Caco-2 (cell line): ENCODE measurements at regions not wholly inside any gene's neighbourhood (a gene's known extent, or its start where the extent isn't known, plus 50 kb on each side); places are given as distances from the start of the nearest gene placed in this dataset.

Source experiments
- BruUV-seq: library from RNA; stranded (reverse); fragments of 400-500 nt; replicated peaks from 2 replicates; lab custom pipeline; 2021; lab: Mats Ljungman, UMichigan
- CTCF ChIA-PET: fragments of 300-600 bp; sonication (Branson Sonifier 250); formaldehyde crosslinking; loops from one replicate; lab custom pipeline; 2022; ENCODE audit warnings: antibody characterized with exemption; lab: Charles Lee
- POLR2A ChIA-PET: fragments of 300-600 bp; sonication (Branson Sonifier 250); formaldehyde crosslinking; loops from one replicate; lab custom pipeline; 2022; ENCODE audit warnings: antibody characterized with exemption; lab: Charles Lee
- DNase-seq, 2 experiments: peaks; one replicate each; pipeline versions ENCODE4 v3.0.0 to v3.0.0-alpha.2; 2020 to 2022
- H3K27me3 ChIP-seq: replicated peaks from 2 replicates; pipeline ENCODE4 v1.6.0; 2011; ENCODE audit warnings: low read length; ENCODE audit not compliant: control insufficient read depth, insufficient read depth
- H3K36me3 ChIP-seq: 2 replicates; pipeline ENCODE4 v1.5.1; 2011; ENCODE audit warnings: low read length; ENCODE audit not compliant: control insufficient read depth, insufficient read depth
- H3K4me1 ChIP-seq: fragments of 250-450 bp; sonication (Bioruptor Pico); 2 replicates; pipeline ENCODE4 v1.5.1; 2020; ENCODE audit warnings: mild to moderate bottlenecking
- H3K4me3 ChIP-seq: 2 replicates; pipeline ENCODE4 v1.5.1; 2011; ENCODE audit warnings: low read depth, mild to moderate bottlenecking, control low read depth, low read length
- H3K9me3 ChIP-seq: fragments of 250-450 bp; sonication (Bioruptor Pico); 2 replicates; pipeline ENCODE4 v1.5.1; 2020; ENCODE audit warnings: mild to moderate bottlenecking, moderate library complexity
- H3K27ac Mint-ChIP-seq: one replicate; pipeline ENCODE4 v1.8.0; 2022; ENCODE audit warnings: mixed read lengths; ENCODE audit not compliant: unreplicated experiment
- H3K27me3 Mint-ChIP-seq: one replicate; pipeline ENCODE4 v1.8.0; 2022; ENCODE audit warnings: mixed read lengths; ENCODE audit not compliant: insufficient read depth, unreplicated experiment
- H3K36me3 Mint-ChIP-seq: one replicate; pipeline ENCODE4 v1.8.0; 2022; ENCODE audit warnings: mild to moderate bottlenecking, mixed read lengths; ENCODE audit not compliant: insufficient read depth, unreplicated experiment
- H3K4me1 Mint-ChIP-seq: one replicate; pipeline ENCODE4 v1.8.0; 2022; ENCODE audit warnings: low read depth, mixed read lengths; ENCODE audit not compliant: unreplicated experiment
- H3K4me3 Mint-ChIP-seq: one replicate; pipeline ENCODE4 v1.8.0; 2022; ENCODE audit warnings: mild to moderate bottlenecking, moderate library complexity, mixed read lengths; ENCODE audit not compliant: unreplicated experiment
- H3K9me3 Mint-ChIP-seq: one replicate; pipeline ENCODE4 v1.8.0; 2022; ENCODE audit warnings: mixed read lengths; ENCODE audit not compliant: unreplicated experiment
- intact Hi-C: fragments of 100-400 bp; cut with micrococcal nuclease; formaldehyde crosslinking; loops from one replicate; pipeline ENCODE4 v1.10.0; 2022; ENCODE audit not compliant: unreplicated experiment
- TF ChIP-seq, protein P1 (sequence below), 2 experiments: fragments of 200-600 bp in 1 of 2; IDR thresholded peaks; 1 replicate in 1 of 2; 2 replicates in 1 of 2; pipeline versions ENCODE4 v1.5.1 to v1.8.0; 2011 to 2022; ENCODE audit warnings: antibody characterized with exemption in 1 of 2, control low read depth in 1 of 2, inconsistent platforms in 1 of 2, low read depth in 1 of 2, low read length in 1 of 2, mild to moderate bottlenecking in 1 of 2, moderate library complexity in 1 of 2; ENCODE audit not compliant: insufficient read depth in 1 of 2, severe bottlenecking in 1 of 2, unreplicated experiment in 1 of 2

DNA sequence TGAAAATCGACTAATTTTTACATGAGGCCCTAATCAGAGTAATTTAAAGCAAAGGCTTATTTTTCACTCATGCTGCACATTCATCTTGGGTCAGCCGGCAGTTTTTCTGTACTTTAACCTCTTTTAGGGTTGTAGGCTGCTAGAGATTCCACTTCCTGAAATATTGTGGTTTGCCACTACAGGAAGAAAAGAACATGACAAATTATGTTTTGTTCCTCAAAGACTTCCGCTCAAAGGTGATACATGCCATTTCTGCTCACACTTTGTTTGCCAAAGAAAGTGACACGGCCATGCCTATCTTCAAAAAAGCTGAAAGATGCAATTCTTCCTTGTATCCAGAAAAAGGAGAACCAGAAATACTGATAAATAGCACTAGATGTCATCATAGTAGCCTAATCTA lies 183.4 kb upstream of the PPFIA2 start:
- intact Hi-C loops, result no loop called here
- no peak for DNase-seq
- Mint-ChIP-seq H3K4me1 (no peaks in the 10 kb centered on the region), H3K4me3 (no peak overlapping the region), H3K27me3 (peaks cover 3% of the 10 kb centered on the region), H3K9me3 (no peaks in the 10 kb centered on the region), H3K27ac (no peak overlapping the region), H3K36me3 (no peaks in the 10 kb centered on the region)
- Histone ChIP-seq H3K27me3 (no peaks in the 10 kb centered on the region), H3K36me3 (no peaks in the 10 kb centered on the region), H3K9me3 (no peaks in the 10 kb centered on the region), H3K4me3 (no peak overlapping the region), H3K4me1 (no peaks in the 10 kb centered on the region)
- no TSS peak for BruUV-seq
- POLR2A ChIA-PET, result no interaction called here
- TF ChIP-seq, protein P1, sequence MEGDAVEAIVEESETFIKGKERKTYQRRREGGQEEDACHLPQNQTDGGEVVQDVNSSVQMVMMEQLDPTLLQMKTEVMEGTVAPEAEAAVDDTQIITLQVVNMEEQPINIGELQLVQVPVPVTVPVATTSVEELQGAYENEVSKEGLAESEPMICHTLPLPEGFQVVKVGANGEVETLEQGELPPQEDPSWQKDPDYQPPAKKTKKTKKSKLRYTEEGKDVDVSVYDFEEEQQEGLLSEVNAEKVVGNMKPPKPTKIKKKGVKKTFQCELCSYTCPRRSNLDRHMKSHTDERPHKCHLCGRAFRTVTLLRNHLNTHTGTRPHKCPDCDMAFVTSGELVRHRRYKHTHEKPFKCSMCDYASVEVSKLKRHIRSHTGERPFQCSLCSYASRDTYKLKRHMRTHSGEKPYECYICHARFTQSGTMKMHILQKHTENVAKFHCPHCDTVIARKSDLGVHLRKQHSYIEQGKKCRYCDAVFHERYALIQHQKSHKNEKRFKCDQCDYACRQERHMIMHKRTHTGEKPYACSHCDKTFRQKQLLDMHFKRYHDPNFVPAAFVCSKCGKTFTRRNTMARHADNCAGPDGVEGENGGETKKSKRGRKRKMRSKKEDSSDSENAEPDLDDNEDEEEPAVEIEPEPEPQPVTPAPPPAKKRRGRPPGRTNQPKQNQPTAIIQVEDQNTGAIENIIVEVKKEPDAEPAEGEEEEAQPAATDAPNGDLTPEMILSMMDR (IDR thresholded peaks at IDR 0.05; ENCODE audit: insufficient read depth in 1 of 2, low read depth in 1 of 2, low read length in 1 of 2, severe bottlenecking in 1 of 2, unreplicated experiment in 1 of 2), result no peak
- CTCF ChIA-PET, result no interaction called here

DNA sequence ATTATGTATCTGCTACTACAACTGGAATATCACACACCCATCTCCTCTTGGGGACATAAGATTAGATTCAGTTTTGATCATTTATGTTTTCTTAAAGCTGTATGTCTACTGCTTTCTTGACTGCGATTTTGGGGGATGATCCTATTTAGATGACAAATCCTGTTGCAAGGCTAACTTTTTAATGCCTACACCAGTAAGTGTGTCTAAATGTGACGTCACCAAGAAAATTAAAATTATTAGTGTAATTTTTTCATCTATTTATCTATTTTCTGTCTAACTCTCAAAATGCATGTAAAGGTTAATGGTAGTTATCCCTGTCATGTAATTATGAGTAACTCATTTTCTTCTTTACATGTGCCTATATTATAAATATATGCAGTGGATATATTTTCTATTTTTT lies 170.9 kb upstream of the PPFIA2 start:
- Mint-ChIP-seq H3K4me1 (no peaks in the 10 kb centered on the region), H3K27ac (no peak overlapping the region), H3K36me3 (no peaks in the 10 kb centered on the region), H3K27me3 (no peaks in the 10 kb centered on the region), H3K4me3 (no peak overlapping the region), H3K9me3 (peaks cover 8% of the 10 kb centered on the region)
- BruUV-seq, result no TSS peak
- Histone ChIP-seq H3K4me1 (no peaks in the 10 kb centered on the region), H3K27me3 (no peaks in the 10 kb centered on the region), H3K4me3 (no peak overlapping the region), H3K9me3 (no peaks in the 10 kb centered on the region), H3K36me3 (no peaks in the 10 kb centered on the region)
- ChIA-PET CTCF (no interaction called here), POLR2A (no interaction called here)
- TF ChIP-seq, protein P1 (IDR thresholded peaks at IDR 0.05; ENCODE audit: insufficient read depth in 1 of 2, low read depth in 1 of 2, low read length in 1 of 2, severe bottlenecking in 1 of 2, unreplicated experiment in 1 of 2), result no peak
- DNase-seq, result no peak
- intact Hi-C loops, result no loop called here

GRCh38 chr12:81896771-81897170 lies 137.6 kb upstream of the PPFIA2 start:
- H3K4me1 ChIP-seq, result no peaks in the 10 kb centered on the region
- peak in 1 of 2 experiments; percentile 10 for DNase-seq
- TF ChIP-seq, protein P1 (IDR thresholded peaks at IDR 0.05; ENCODE audit: insufficient read depth in 1 of 2, low read depth in 1 of 2, low read length in 1 of 2, severe bottlenecking in 1 of 2, unreplicated experiment in 1 of 2), result no peak
- H3K36me3 ChIP-seq, result no peaks in the 10 kb centered on the region
- intact Hi-C loops, result no loop called here
- Mint-ChIP-seq H3K9me3 (peaks cover 30% of the 10 kb centered on the region), H3K4me3 (no peak overlapping the region), H3K27me3 (no peaks in the 10 kb centered on the region), H3K4me1 (no peaks in the 10 kb centered on the region), H3K27ac (no peak overlapping the region), H3K36me3 (no peaks in the 10 kb centered on the region)
- ChIA-PET POLR2A (no interaction called here), CTCF (no interaction called here)
- H3K27me3 ChIP-seq, result no peaks in the 10 kb centered on the region
- no peaks in the 10 kb centered on the region; the same call in 1 of the 2 replicates for H3K9me3 ChIP-seq
- H3K4me3 ChIP-seq, result no peak overlapping the region
- BruUV-seq, result no TSS peak
